Motor neuron (in vitro differentiated cells): ENCODE measurements at regions not wholly inside any gene's neighbourhood (a gene's known extent, or its start where the extent isn't known, plus 50 kb on each side); places are given as distances from the start of the nearest gene placed in this dataset.

Experiments
- ATAC-seq, 8 experiments: fragments of 200-7000 bp; cut with Tn5 transposase; replicated peaks in 6 of 8; 2 replicates each; pipeline ENCODE4 v1.8.0; 2021; ENCODE audit warnings: mild to moderate bottlenecking in 8 of 8, moderate library complexity in 8 of 8
- H3K27ac ChIP-seq, 2 donors: fragments of 250-450 bp; sonication (Bioruptor Pico); 2 replicates each; pipeline ENCODE4 v1.9.0; 2021; ENCODE audit warnings: antibody characterized with exemption in 2 of 2, mild to moderate bottlenecking in 2 of 2, moderate library complexity in 1 of 2
- H3K4me1 ChIP-seq, 2 donors: fragments of 250-450 bp; sonication (Bioruptor Pico); replicated peaks in 1 of 2; 2 replicates each; pipeline ENCODE4 v1.6.1; 2021; ENCODE audit warnings: antibody characterized with exemption in 2 of 2, mild to moderate bottlenecking in 2 of 2, moderate library complexity in 1 of 2
- H3K4me3 ChIP-seq, 5 donors: fragments of 250-450 bp; sonication (Bioruptor Pico); 2 replicates each; pipeline ENCODE4 v1.9.0; 2021; ENCODE audit warnings: antibody characterized with exemption in 5 of 5, mild to moderate bottlenecking in 5 of 5, moderate library complexity in 4 of 5
- WGBS, 10 experiments: fragments of 450-650 bp; shearing (Covaris generic); methylation state at CpG; one replicate each; pipeline ENCODE4 v1.0.0; 2022; 5-methylcytosine and 5-hydroxymethylcytosine counted together
- in situ Hi-C, 9 experiments: fragments of 400-800 bp; cut with MboI; loops; one replicate each; pipeline ENCODE4 v1.15.0; 2021; ENCODE audit warnings: low sequenced_read_pairs in 9 of 9, low pct_unique_long_range_greater_than_20kb in 2 of 9; ENCODE audit not compliant: unreplicated experiment in 9 of 9

- WGBS, 10 experiments, result 29 to 100% (median 76%) methylated on average over 1 to 4 of the region's 4 CpGs
- H3K4me3 ChIP-seq, result no peak overlapping the region
- peak in 2 of 8 experiments; percentile 13 to 24 for ATAC-seq
- H3K4me1 ChIP-seq, result peaks cover 20 to 27% of the 10 kb centered on the region in 2 donors
- in situ Hi-C loops, result no loop called here
- H3K27ac ChIP-seq, result no peak overlapping the region
These were observed 211.1 kb downstream of the SPTSSA start for GRCh38 chr14:34250959-34251358.

- in situ Hi-C loops, result loop anchor here in 1 of 9 experiments (25.0 kb wide), 1 partner anchor 410 kb away; no protein-coding TSS in a partner anchor
- no peak for ATAC-seq
- 20 to 60% (median 33%) methylated on average over 1 of the region's 1 CpG; no CpG with 5 or more reads in 7 of the 10 experiments for WGBS, 10 experiments
- no peak overlapping the region for H3K4me3 ChIP-seq
- H3K4me1 ChIP-seq, result peaks cover 11 to 16% of the 10 kb centered on the region in 2 donors
- no peak overlapping the region for H3K27ac ChIP-seq
These were observed 214.4 kb downstream of the SPTSSA start for GRCh38 chr14:34247605-34248004.

DNA sequence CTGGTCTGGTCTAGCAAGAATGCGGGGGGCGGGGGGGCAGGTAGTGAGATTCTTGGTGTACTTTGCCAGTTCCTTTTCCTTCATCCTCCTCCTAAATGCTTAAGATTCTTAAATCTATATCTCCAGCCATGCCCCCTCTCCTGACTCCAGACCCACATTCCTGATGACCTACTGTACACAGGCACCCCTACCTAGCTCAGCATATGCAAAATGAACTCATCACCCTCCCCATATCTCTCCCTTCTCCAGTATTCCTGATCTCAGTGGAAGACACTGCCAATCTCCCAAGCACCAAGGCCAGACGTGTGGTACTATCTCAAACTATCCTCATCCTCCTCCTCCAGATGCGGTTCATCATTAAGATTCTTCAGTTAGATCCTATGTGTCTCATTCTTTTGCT, 215.8 kb downstream of the SPTSSA start:
- Histone ChIP-seq H3K27ac (no peak overlapping the region), H3K4me1 (peaks cover 6 to 7% of the 10 kb centered on the region in 2 donors), H3K4me3 (no peak overlapping the region)
- no peak for ATAC-seq
- WGBS, 10 experiments, result 40 to 100% (median 86%) methylated on average over 1 to 3 of the region's 4 CpGs; no CpG with 5 or more reads in 3 of the 10 experiments
- in situ Hi-C loops, result loop anchor here in 1 of 9 experiments (25.0 kb wide), 1 partner anchor 409 kb away; no protein-coding TSS in a partner anchor

DNA sequence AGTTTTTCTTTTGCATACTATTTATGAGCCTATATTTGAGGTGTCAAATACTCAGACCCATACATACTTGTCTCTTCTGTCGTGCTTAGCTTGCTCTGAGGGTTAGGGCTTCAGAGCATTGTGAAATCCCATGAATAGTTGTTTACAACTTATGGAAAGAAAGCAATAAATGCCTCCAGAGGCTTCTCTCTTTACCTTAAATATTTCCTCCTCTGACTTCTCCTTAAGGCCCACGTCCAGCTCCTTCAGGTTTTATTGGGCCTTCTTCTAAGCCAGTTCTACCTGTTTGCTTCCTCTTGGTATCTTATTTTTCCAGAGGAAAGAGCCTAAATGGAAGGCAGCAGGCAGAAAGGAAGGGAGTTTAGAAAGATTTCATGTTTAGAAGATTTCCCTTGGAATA, 218.6 kb downstream of the SPTSSA start:
- in situ Hi-C loops, result loop anchor here in 1 of 9 experiments (25.0 kb wide), 1 partner anchor 406 kb away; no protein-coding TSS in a partner anchor
- 6 to 82% (median 20%) methylated on average over 1 to 2 of the region's 2 CpGs; no CpG with 5 or more reads in 4 of the 10 experiments for WGBS, 10 experiments
- no peak overlapping the region for H3K27ac ChIP-seq
- peaks cover 10 to 11% of the 10 kb centered on the region in 2 donors for H3K4me1 ChIP-seq
- no peak for ATAC-seq
- no peak overlapping the region for H3K4me3 ChIP-seq

GRCh38 chr14:34243001-34243400, 219.0 kb downstream of the SPTSSA start:
- no peak for ATAC-seq
- in situ Hi-C loops, result loop anchor here in 1 of 9 experiments (25.0 kb wide), 1 partner anchor 406 kb away; no protein-coding TSS in a partner anchor

DNA sequence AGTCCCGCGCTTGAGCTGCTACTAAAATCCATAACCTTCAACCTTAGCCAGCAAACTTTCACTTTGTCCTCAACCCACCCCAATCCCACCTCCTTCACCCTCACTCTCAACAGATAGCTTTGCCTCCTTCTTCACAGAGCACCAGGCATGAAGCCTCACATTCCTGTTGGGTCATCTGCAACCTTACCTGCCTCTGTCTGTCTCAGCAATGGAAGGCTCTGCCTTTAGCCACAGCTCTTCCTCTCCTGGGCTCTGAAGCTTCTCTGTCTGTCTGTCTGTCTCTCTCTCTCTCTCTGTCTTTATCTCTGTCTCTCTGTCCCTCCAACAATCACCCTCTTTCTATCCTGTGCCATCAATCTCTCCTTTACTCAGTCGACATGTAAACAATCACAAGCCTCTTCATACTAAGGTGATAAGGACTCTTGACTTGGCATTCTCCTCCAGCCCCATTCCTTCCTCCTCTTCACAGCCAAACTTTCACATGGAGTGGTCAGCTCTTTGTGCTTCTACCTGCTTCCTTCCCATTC, 220.8 kb downstream of the SPTSSA start:
- H3K4me1 ChIP-seq, result peaks cover 12 to 14% of the 10 kb centered on the region in 2 donors
- in situ Hi-C loops, result loop anchor here in 1 of 9 experiments (25.0 kb wide), 1 partner anchor 404 kb away; no protein-coding TSS in a partner anchor
- 56 to 100% (median 82%) methylated on average over 2 to 3 of the region's 3 CpGs; no CpG with 5 or more reads in 1 of the 10 experiments for WGBS, 10 experiments
- H3K4me3 ChIP-seq, result no peak overlapping the region
- H3K27ac ChIP-seq, result no peak overlapping the region
- no peak for ATAC-seq

More at GRCh38 chr14:34243001-34243400, 219.0 kb downstream of the SPTSSA start:
- Histone ChIP-seq H3K4me3 (no peak overlapping the region), H3K27ac (no peak overlapping the region), H3K4me1 (peaks cover 12 to 14% of the 10 kb centered on the region in 2 donors)
- 20 to 100% (median 67%) methylated on average over 1 of the region's 1 CpG; no CpG with 5 or more reads in 3 of the 10 experiments for WGBS, 10 experiments

DNA sequence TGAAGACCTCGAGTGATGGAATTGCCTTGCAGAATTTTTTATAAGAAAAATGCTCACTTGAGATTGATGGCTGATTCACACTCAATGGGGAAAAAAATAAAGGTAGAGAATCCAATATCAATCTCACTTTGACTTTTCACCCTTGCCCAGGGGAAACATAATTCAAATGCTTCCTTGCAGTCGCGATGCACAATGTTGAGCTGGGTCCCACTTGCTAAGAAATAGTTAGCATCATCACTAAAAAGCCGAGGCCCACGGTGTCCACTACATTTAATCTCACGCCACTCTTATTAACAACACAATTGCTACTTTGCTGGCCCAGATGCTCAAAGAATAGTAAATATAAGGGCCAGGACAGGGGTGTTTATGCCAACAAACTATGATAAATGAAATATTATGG, 223.4 kb downstream of the SPTSSA start:
- peak in 3 of 8 experiments; percentile 62 to 86 (median 85) for ATAC-seq
- in situ Hi-C loops, result loop anchor here in 1 of 9 experiments (25.0 kb wide), 1 partner anchor 401 kb away; no protein-coding TSS in a partner anchor
- H3K4me1 ChIP-seq, result peaks cover 12 to 14% of the 10 kb centered on the region in 2 donors
- 37 to 89% (median 65%) methylated on average over 2 to 6 of the region's 6 CpGs; no CpG with 5 or more reads in 1 of the 10 experiments for WGBS, 10 experiments
- H3K4me3 ChIP-seq, result no peak overlapping the region
- H3K27ac ChIP-seq, result no peak overlapping the region

GRCh38 chr14:34237677-34238076, 224.4 kb downstream of the SPTSSA start:
- 27 to 100% (median 73%) methylated on average over 1 to 2 of the region's 2 CpGs; no CpG with 5 or more reads in 2 of the 10 experiments for WGBS, 10 experiments

GRCh38 chr14:34237081-34237480, 225.0 kb downstream of the SPTSSA start:
- ATAC-seq, result no peak
- Histone ChIP-seq H3K27ac (no peak overlapping the region), H3K4me3 (no peak overlapping the region), H3K4me1 (peaks cover 12 to 14% of the 10 kb centered on the region in 2 donors)
- WGBS, 10 experiments, result 40 to 80% (median 62%) methylated on average over 1 of the region's 1 CpG; no CpG with 5 or more reads in 5 of the 10 experiments
- in situ Hi-C loops, result loop anchor here in 1 of 9 experiments (25.0 kb wide), 1 partner anchor 400 kb away; no protein-coding TSS in a partner anchor

More at GRCh38 chr14:34237677-34238076, 224.4 kb downstream of the SPTSSA start:
- H3K4me1 ChIP-seq, result peaks cover 12 to 14% of the 10 kb centered on the region in 2 donors
- ATAC-seq, result no peak
- H3K4me3 ChIP-seq, result no peak overlapping the region
- no peak overlapping the region for H3K27ac ChIP-seq
- in situ Hi-C loops, result loop anchor here in 1 of 9 experiments (25.0 kb wide), 1 partner anchor 400 kb away; no protein-coding TSS in a partner anchor

DNA sequence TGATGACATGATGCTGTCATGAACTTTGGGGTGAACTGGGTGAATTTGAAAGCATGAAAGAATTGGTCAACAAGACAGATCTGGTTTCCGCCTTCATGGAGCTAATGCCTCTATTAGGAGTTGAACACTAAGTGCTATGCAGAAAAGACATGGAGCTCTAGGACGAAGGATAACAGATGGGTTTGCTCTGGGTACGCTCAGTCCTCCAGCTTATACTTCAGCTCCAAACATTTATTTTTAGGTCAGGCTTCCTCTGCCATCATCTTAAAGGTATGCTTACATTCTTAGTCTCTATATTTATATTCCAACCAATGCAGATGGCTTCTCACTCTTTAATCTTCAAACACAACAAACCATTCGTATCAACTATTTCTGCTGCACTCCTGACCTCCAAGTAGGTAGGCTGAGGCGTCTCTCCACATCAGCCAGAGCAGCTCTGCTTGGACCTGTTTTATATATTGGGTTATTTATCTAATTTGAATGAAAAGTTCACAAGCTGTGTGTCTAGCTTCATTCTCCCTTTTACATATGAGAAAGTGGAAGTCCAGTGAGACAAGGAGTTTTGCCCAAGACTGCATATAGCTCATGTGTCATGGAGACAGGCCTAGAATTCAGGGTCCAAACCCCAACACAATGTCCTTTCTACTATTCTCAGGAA, 226.3 kb downstream of the SPTSSA start:
- peaks cover 12 to 14% of the 10 kb centered on the region in 2 donors for H3K4me1 ChIP-seq
- no peak for ATAC-seq
- H3K4me3 ChIP-seq, result no peak overlapping the region
- 0 to 90% (median 60%) methylated on average over 1 to 5 of the region's 5 CpGs; no CpG with 5 or more reads in 1 of the 10 experiments for WGBS, 10 experiments
- no peak overlapping the region for H3K27ac ChIP-seq
- in situ Hi-C loops, result loop anchor here in 1 of 9 experiments (25.0 kb wide), 1 partner anchor 398 kb away; no protein-coding TSS in a partner anchor

GRCh38 chr14:34234258-34234657, 227.8 kb downstream of the SPTSSA start:
- H3K27ac ChIP-seq, result no peak overlapping the region
- in situ Hi-C loops, result loop anchor here in 1 of 9 experiments (25.0 kb wide), 1 partner anchor 397 kb away; no protein-coding TSS in a partner anchor
- no peak for ATAC-seq
- H3K4me3 ChIP-seq, result no peak overlapping the region
- H3K4me1 ChIP-seq, result peaks cover 9 to 11% of the 10 kb centered on the region in 2 donors
- WGBS, 10 experiments, result 60 to 88% (median 76%) methylated on average over 1 to 2 of the region's 2 CpGs; no CpG with 5 or more reads in 6 of the 10 experiments

- no peak for ATAC-seq
- Histone ChIP-seq H3K4me1 (peaks cover 6 to 11% of the 10 kb centered on the region in 2 donors), H3K27ac (no peak overlapping the region), H3K4me3 (no peak overlapping the region)
- in situ Hi-C loops, result loop anchor here in 1 of 9 experiments (25.0 kb wide), 1 partner anchor 396 kb away; no protein-coding TSS in a partner anchor
- 60 to 86% (median 83%) methylated on average over 1 of the region's 1 CpG; no CpG with 5 or more reads in 2 of the 10 experiments for WGBS, 10 experiments
These were observed 228.4 kb downstream of the SPTSSA start for GRCh38 chr14:34233619-34234018.
